ENCODE measurements at regions not wholly inside any gene's neighbourhood (a gene's known extent, or its start where the extent isn't known, plus 50 kb on each side); places are given as distances from the start of the nearest gene placed in this dataset.

DNA sequence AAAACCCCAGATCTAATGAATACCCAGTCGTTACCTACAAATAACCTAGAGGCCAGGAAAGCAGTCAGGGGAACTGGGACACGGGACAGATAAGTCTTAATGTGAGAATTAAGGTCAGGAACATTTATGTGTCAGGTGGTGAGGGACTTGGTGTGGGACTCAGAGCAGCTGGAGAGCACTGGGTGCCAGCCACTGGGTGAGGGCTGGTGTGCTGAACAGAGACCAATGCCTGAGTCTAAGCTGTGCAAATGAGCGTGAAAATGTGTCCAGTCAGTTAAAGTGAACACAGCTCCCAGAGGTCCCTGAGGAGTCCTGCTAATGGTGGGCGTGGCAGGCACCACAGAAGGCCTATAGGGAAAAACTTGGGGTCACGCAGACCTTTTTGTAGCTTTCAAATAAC lies 225.9 kb downstream of the C1D start:
- no peak overlapping the region for H3K4me3 ChIP-seq (ENCODE audit: low read depth, low read length)
- in situ Hi-C loops (cut with HindIII; ENCODE audit: low sequenced_read_pairs): loop anchor here (5.0 kb wide), 1 partner anchor 1390 kb away; no protein-coding TSS in a partner anchor
- TF ChIP-seq, protein P1, sequence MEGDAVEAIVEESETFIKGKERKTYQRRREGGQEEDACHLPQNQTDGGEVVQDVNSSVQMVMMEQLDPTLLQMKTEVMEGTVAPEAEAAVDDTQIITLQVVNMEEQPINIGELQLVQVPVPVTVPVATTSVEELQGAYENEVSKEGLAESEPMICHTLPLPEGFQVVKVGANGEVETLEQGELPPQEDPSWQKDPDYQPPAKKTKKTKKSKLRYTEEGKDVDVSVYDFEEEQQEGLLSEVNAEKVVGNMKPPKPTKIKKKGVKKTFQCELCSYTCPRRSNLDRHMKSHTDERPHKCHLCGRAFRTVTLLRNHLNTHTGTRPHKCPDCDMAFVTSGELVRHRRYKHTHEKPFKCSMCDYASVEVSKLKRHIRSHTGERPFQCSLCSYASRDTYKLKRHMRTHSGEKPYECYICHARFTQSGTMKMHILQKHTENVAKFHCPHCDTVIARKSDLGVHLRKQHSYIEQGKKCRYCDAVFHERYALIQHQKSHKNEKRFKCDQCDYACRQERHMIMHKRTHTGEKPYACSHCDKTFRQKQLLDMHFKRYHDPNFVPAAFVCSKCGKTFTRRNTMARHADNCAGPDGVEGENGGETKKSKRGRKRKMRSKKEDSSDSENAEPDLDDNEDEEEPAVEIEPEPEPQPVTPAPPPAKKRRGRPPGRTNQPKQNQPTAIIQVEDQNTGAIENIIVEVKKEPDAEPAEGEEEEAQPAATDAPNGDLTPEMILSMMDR (IDR thresholded peaks at IDR 0.05; ENCODE audit: low read depth, low read length, missing control alignments): no peak
- no peak for DNase-seq (ENCODE audit: low read depth)

DNA sequence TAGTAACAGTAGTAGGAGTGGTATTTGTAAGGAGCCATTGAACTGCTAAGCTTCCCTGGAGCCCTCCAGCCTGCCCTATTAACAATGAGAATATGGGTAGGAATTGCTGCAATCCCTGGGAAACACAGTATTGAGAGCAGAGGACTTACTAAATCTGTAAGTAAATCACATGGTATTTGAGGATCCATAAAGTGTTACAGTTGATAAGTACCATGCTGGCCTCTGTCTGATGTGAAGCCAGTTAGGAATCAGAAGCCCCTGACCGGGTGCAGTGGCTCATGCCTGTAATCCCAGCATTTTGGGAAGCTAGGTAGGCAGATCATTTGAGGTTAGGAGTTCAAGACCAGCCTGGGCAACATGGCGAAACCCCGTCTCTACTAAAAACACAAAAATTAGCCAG lies 224.6 kb downstream of the C1D start:
- no peak overlapping the region for H3K4me3 ChIP-seq (ENCODE audit: low read depth, low read length)
- TF ChIP-seq, protein P1 (IDR thresholded peaks at IDR 0.05; ENCODE audit: low read depth, low read length, missing control alignments): no peak
- DNase-seq (ENCODE audit: low read depth): no peak
- in situ Hi-C loops (cut with HindIII; ENCODE audit: low sequenced_read_pairs): loop anchor here (5.0 kb wide), 1 partner anchor 1391 kb away; no protein-coding TSS in a partner anchor

DNA sequence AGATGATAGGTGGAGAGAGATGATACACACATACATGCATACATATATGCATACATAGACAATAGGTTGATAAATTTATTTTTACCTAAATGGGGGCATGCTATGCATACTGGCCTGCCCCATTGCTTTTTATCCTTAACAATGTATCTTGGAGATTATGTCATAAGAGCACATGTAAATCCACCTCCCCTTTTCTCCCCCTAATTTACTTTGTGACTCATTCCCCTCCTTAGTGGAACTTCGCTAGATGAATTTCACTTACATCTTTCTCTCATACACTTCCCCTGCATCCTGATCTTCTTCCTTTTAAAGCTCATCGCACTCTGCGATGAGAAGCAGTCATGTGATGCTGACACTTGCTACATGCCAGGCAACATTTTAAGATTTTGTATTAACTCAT lies 223.6 kb downstream of the C1D start:
- no peak overlapping the region for H3K4me3 ChIP-seq (ENCODE audit: low read depth, low read length)
- DNase-seq (ENCODE audit: low read depth): no peak
- TF ChIP-seq, protein P1 (IDR thresholded peaks at IDR 0.05; ENCODE audit: low read depth, low read length, missing control alignments): no peak
- in situ Hi-C loops (cut with HindIII; ENCODE audit: low sequenced_read_pairs): loop anchor here (5.0 kb wide), 1 partner anchor 1392 kb away; no protein-coding TSS in a partner anchor

GRCh38 chr2:67839668-67840067 lies 223.1 kb downstream of the C1D start:
- in situ Hi-C loops (cut with HindIII; ENCODE audit: low sequenced_read_pairs): loop anchor here (5.0 to 10.0 kb wide), 3 partner anchors 45 to 1392 kb away; no protein-coding TSS in a partner anchor
- TF ChIP-seq, protein P1 (IDR thresholded peaks at IDR 0.05; ENCODE audit: low read depth, low read length, missing control alignments): no peak
- DNase-seq (ENCODE audit: low read depth): no peak
- H3K4me3 ChIP-seq (ENCODE audit: low read depth, low read length): no peak overlapping the region

DNA sequence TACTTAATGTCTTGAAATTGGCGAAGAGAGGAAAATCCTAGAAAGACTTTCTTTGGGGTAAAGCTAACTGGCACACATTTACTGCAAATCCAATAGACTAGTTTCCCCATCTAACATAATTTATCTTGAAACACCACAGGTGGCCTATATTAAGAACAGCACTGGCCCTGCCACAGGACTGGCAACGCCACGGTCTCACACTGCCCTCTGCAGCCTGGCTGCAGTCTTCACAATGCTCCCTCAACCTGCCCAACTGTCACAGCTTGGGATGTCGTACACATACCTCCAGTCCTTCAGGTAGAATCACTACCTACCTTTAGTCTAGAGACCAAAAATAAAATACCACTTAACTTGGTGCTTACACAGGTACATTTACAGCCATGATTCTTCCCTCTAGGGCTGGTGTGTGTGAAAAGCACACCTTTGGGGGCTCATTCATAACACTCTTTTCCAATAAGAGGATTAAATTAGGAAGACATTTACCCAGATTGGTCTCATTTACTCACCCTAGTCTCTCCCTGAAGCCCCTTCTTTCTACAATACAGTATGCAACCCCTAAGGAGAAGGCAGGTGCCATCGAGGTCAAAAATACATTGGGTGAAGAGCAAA lies 222.2 kb downstream of the C1D start:
- TF ChIP-seq, protein P1 (IDR thresholded peaks at IDR 0.05; ENCODE audit: low read depth, low read length, missing control alignments): peak; percentile 93
- in situ Hi-C loops (cut with HindIII; ENCODE audit: low sequenced_read_pairs): loop anchor here (5.0 to 10.0 kb wide), 2 partner anchors 46 to 192 kb away; no protein-coding TSS in a partner anchor
- H3K4me3 ChIP-seq (ENCODE audit: low read depth, low read length): no peak overlapping the region
- peak; percentile 51 for DNase-seq (ENCODE audit: low read depth)

DNA sequence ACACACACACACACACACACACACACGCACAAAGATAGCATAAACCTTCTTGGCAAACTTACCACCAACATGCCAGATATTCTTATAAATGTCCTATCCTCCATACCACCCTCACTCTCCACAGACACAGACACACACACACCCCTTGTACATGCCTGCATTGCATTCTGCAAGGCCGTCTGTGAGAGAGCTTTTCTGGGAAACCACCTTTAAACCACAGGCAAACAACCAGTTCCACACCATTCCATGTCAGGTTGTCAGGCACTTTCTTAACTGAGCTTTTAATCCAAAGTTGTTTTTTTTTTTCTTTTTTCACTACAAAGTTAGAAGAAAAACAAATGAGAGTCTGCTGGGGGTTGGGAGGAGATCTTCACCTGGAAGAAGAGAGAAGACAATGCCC lies 221.1 kb downstream of the C1D start:
- H3K4me3 ChIP-seq (ENCODE audit: low read depth, low read length): no peak overlapping the region
- TF ChIP-seq, protein P1 (IDR thresholded peaks at IDR 0.05; ENCODE audit: low read depth, low read length, missing control alignments): no peak
- DNase-seq (ENCODE audit: low read depth): no peak
- in situ Hi-C loops (cut with HindIII; ENCODE audit: low sequenced_read_pairs): loop anchor here (5.0 to 10.0 kb wide), 2 partner anchors 47 to 191 kb away; no protein-coding TSS in a partner anchor
